ENCODE measurements at regions not wholly inside any gene's neighbourhood (a gene's known extent, or its start where the extent isn't known, plus 50 kb on each side); places are given as distances from the start of the nearest gene placed in this dataset.

DNA sequence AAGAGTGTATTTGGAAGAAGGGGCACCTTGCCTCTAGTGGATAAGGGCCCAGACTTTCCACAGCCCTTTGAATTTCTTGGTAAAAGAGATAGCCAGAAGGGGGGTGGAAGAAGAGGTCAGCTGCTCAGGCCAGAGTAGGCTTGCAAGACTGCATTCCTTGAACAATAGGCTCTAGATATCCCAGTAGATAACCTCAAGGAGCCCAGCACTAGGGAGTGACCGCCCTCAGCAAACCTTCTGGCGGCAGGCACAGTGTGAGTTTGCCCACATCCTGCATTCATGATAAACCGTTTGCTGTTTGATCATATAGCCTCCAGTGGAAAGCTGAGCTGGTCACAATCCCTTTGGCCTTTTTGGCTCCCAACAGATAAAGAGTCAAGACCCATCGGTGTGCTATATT is 70.5 kb downstream of the NPY start:
- no peak for DNase-seq
- TF ChIP-seq CTCF (IDR thresholded peaks at IDR 0.05) = no peak
- no peak for TF ChIP-seq POLR2A (IDR thresholded peaks at IDR 0.05)
- H3K36me3 ChIP-seq = no peaks in the 10 kb centered on the region

DNA sequence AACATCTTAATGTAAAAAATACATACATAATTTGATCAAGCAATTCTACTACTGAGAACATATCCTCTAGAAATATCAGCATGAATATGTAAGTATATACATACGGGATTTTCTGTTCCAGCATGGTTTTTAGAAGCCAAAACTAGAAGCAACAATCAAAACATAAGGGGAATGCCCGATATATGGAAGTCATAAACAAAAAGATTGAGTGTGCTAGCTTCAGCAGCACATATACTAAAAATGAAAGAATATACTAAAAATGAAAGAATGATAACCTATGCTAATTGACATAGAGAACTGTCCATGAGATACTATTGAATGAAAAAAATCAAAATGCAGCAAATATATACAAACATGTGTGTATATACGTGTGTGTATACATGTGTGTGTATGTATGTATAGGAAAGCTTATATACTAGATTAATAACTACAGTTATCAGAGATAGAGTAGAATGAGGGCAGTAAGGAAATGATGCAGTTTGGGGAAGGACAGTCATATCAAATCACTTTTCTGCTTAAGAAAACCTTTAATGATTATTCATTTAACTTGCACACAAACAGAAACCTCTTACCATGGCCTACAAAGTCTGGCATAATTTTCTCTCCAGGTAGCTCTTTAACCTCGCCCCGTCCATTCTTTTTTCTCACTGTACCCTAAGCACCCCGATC is 72.9 kb downstream of the NPY start:
- Histone ChIP-seq H3K36me3 (no peaks in the 10 kb centered on the region), H3K4me1 (no peaks in the 10 kb centered on the region), H3K27ac (no peak overlapping the region), H3K27me3 (no peaks in the 10 kb centered on the region), H3K9me3 (no peaks in the 10 kb centered on the region), H3K4me3 (no peak overlapping the region)
- TF ChIP-seq POLR2A (IDR thresholded peaks at IDR 0.05) (no peak), CTCF (IDR thresholded peaks at IDR 0.05) (no peak)
- no peak for DNase-seq

More for the DNA sequence above, 70.5 kb downstream of the NPY start:
- Histone ChIP-seq H3K4me1 (no peaks in the 10 kb centered on the region), H3K4me3 (no peak overlapping the region), H3K9me3 (no peaks in the 10 kb centered on the region), H3K27me3 (no peaks in the 10 kb centered on the region), H3K27ac (no peak overlapping the region)

- Histone ChIP-seq H3K36me3 (no peaks in the 10 kb centered on the region), H3K27me3 (no peaks in the 10 kb centered on the region), H3K9me3 (no peaks in the 10 kb centered on the region), H3K4me3 (no peak overlapping the region), H3K27ac (no peak overlapping the region), H3K4me1 (no peaks in the 10 kb centered on the region)
- DNase-seq = no peak
- no peak for TF ChIP-seq POLR2A (IDR thresholded peaks at IDR 0.05)
- no peak for TF ChIP-seq CTCF (IDR thresholded peaks at IDR 0.05)
Observed at GRCh38 chr7:24361001-24361400, 77.0 kb downstream of the NPY start.

GRCh38 chr7:24365606-24366005 is 81.6 kb downstream of the NPY start:
- no peaks in the 10 kb centered on the region for H3K4me1 ChIP-seq
- no peaks in the 10 kb centered on the region for H3K9me3 ChIP-seq
- TF ChIP-seq CTCF (IDR thresholded peaks at IDR 0.05) = no peak
- TF ChIP-seq POLR2A (IDR thresholded peaks at IDR 0.05) = no peak
- no peaks in the 10 kb centered on the region for H3K27me3 ChIP-seq
- DNase-seq = no peak
- no peaks in the 10 kb centered on the region for H3K36me3 ChIP-seq
- no peak overlapping the region for H3K27ac ChIP-seq
- no peak overlapping the region for H3K4me3 ChIP-seq

DNA sequence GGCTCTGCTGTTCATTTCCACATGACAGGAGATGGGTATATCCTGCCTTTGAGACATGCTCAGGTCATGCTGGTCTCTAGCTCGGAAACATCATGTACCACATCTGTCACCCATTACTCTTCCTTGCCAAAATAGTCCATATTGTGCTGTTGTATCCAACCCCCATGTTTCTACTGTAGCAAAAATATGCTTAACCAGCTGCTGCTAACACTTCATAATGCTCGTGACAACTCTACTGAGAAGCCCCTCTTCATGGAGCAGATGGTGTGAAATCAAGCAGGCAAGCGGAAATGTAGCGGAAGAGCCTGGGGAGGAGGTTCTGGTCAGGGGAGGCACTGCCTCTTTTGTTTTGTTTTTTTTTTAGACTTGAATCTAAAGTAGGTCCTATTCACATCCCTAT is 82.9 kb downstream of the NPY start:
- DNase-seq = no peak
- TF ChIP-seq POLR2A (IDR thresholded peaks at IDR 0.05) = no peak
- TF ChIP-seq CTCF (IDR thresholded peaks at IDR 0.05) = no peak
- no peak overlapping the region for H3K27ac ChIP-seq

DNA sequence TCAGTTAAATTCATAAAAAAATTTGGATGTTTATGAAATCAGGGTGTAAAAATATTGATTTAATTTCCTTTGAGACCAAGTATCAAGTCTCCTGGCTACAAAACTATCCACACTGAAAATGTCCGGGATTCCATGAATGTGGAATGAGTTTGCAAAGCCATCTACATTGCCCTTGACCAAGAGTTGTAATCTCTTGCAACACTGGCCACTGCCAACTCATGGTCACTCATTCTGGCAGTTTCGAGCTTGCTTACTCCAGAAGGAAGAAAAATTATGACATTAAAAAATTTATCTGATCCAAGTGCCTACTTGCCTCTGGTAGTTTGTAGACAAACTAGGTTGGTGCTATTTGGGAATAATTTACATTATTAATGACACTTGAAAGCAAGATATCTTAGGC is 84.2 kb downstream of the NPY start:
- Histone ChIP-seq H3K9me3 (no peaks in the 10 kb centered on the region), H3K36me3 (no peaks in the 10 kb centered on the region), H3K27me3 (no peaks in the 10 kb centered on the region), H3K4me3 (no peak overlapping the region), H3K4me1 (no peaks in the 10 kb centered on the region), H3K27ac (no peak overlapping the region)
- TF ChIP-seq CTCF (IDR thresholded peaks at IDR 0.05) (no peak), POLR2A (IDR thresholded peaks at IDR 0.05) (no peak)
- DNase-seq = no peak

More for the DNA sequence above, 82.9 kb downstream of the NPY start:
- Histone ChIP-seq H3K4me1 (no peaks in the 10 kb centered on the region), H3K36me3 (no peaks in the 10 kb centered on the region), H3K9me3 (no peaks in the 10 kb centered on the region), H3K4me3 (no peak overlapping the region), H3K27me3 (no peaks in the 10 kb centered on the region)
